HG03095 (cell line): ENCODE measurements at regions not wholly inside any gene's neighbourhood (a gene's known extent, or its start where the extent isn't known, plus 50 kb on each side); places are given as distances from the start of the nearest gene placed in this dataset.
"Not testable (repeated sequence)": the region's sequence is repeated elsewhere in the genome, so short reads cannot be mapped to it uniquely, and the experiment has no call there.

ENCODE experiments used
- ATAC-seq: cut with Tn5 transposase; IDR thresholded peaks from one replicate; pipeline ENCODE4 v1.9.1; 2021; ENCODE audit warnings: moderate library complexity; ENCODE audit not compliant: unreplicated experiment

DNA sequence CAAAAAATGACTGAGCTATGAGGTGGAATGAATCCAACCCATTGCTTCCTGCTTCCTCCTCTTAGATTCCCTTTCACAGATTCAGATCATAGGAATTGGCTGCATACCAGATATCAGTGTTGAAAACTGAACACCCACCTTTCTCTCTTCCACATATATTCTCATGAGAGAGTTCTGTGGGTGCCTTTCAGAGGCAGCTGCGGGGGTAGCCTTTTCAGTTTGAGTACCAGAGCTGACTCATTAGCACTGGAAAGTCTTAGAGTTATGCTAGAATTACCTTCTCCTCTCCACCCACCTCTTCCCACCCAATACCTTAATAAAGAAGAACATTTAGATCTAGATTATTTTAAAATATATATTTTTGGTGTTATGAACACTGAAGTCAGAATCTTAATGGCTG, 495.4 kb upstream of the SEL1L start:
- no peak for ATAC-seq

DNA sequence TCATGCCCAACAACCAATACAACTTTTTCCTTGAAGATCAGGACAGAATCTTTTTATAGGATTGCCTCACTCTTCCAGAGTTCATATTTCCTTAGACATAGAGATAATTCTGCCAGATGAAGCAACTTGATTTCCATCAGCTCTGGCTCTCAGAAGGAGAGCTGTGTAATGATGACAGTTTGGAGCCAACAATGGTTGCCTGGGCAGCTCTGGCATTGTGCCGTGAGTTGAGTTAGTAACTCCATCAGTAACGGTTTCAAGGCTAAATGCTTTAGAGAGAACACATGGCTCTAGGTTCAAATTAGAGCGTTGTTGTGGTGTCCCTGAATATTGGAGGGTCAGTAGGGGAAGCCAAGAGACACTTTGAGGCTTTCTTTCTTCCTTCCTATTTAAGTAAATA, 501.7 kb upstream of the SEL1L start:
- no peak for ATAC-seq

DNA sequence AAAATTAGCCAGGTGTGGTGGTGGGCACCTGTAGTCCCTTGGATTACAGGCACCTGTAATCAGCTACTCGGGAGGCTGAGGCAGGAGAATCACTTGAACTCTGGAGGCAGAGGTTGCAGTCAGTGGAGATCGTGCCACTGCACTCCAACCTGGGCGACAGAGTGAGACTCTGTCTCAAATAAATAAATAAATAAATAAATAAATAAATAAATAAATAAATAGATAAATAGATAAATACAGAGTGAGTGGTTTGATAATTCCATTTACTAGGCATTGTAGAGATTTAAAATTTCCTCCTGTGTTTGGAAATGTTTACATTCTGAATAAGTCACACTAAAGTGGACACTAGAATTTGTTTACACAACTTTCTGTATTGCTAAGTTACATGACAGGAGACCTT, 504.4 kb upstream of the SEL1L start:
- ATAC-seq, result not testable (repeated sequence)

DNA sequence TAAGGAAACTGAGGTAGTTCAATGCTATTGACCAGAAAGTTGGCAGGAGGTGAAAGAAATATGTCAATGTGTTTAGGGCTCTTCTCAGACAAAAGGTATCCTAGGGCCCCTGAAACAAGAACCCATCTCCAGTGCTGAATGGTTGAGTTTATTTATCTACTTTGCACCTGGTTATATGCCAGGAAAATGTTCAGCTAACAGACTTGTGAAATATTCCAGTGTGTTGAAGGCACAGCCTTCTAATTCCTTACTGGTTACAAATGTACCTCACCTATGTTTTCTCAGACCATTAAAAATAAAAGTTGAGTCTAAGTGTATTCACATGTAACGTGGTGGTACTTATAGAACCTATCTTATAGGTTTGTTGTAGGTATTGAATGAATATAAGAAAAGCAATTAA, 511.7 kb upstream of the SEL1L start:
- no peak for ATAC-seq

DNA sequence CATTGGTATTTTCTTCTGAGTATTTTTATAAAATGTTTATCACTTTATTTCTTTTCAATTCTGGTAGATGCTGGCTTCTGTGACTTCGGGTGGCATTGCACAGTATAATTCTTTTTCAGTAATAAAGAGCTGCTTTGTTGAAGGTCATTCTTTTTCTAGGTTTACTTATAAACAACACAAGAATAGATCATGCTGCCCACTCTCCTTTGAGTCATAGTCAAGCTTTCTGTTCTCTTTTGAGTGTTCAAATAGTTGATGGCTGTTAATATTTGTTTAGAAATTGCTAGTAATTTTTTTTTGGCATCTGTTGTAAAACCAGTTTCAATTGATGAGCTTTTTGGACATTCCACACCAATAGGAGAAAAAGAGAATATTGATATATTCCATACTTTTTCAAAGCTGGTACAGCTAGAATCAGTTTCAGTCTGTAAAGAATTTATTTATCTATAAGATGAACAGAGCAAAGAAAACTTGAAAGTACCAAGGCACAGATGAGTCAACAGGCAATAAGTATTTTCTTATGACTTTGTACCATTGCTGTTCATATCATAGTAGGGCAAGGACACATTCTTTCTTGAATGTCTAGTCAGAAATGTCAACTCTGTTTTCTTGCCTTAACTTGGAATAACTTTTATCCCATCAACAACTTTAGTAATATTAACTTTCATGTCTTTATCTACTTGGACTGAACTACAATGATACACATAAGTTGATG, 513.0 kb upstream of the SEL1L start:
- peak; percentile 49 for ATAC-seq

DNA sequence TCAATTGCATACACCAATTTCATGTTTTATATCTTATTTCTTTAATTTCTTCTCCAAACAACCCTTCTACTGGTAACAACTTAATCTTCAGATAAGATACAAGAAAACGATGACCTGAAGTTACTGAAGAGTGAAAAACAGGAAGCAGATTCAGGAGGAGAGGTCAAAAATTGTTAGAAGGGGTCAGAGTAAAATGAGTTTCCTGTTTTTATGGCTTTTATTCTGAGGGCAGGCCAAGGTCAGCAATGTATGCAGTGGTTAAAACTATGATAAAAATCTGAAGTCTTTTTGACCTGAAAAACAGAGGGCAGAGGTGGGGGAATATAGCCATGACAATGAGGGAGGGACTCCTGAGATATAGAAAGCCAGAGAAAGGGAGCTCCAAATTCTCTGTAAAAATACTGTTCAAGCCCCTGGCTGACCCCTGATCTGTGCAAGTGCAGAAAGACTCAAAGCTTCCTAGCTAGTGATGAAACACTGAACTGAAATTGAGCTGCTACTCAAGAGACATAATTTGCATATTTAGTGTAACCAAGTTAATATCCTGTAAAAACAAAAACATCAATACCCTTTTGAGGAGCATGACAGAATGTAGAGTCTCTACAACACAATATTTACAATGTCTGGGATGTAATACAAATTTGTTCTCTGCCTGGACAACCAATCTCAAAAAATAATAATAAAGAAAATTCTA, 514.3 kb upstream of the SEL1L start:
- ATAC-seq, result no peak

DNA sequence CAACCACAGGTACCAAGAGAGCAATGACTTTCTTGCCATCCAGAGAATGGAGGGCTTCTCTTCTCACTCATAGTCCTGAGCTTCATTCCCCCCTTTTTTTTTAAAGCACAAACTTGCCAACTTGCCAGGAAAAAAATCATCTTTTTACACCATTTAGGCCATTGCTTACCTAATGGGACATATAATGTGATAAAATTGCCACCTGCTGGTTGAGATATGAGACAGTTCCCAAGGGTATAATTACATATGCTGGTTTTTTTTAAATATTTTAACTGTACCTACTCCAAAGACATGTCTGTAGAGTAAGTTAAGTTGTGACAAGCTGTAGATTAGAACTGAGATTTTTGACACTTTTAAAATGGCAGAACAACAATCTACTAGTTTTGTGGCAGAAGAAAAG, 519.1 kb upstream of the SEL1L start:
- ATAC-seq, result no peak

DNA sequence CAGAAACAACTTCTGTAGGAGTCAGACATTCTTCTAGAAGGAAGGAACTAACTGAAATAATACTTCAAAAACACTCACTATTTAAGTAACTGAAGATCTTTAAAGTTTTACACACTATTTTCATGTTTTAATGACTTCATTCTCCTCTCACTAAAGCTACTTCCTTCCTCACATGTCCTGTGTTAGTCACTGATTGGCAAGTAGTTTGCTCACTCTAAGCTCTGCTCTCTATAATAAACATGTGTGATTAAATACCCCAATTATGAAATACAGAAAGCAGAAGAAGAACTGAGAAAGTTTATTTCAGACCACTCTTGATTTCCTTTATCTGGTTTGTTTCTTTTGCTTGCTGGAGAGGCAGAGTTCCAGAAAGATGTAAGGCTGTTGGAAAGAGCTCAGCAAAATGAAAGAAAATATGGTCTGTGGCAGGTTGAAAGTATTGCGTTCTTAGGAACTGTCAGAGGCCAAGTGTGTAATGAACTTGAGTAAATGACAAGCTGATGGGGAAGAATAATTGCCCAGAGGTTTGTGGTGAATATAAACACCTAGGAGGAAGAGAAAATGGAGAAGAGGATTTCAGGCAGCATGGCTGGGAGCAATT, 522.0 kb upstream of the SEL1L start:
- no peak for ATAC-seq

DNA sequence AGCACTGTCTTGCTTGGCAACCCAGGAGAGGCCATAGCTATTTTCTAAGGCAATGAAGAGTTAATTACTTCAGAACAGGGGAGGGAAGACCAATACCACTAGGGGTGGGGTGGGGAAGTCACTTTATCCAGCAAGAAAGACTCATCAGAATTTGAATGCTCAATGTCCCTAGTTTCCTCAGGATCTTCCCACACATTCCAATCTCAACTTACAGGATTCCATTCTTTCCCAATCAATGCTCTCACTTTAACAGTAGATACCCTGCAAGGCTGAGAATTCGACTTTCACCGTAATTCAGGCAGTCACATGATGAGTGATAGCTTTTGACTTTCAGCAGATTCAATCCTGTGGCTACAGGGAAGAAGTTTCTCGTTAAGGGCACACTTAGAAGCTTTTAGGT, 526.6 kb upstream of the SEL1L start:
- ATAC-seq, result no peak

DNA sequence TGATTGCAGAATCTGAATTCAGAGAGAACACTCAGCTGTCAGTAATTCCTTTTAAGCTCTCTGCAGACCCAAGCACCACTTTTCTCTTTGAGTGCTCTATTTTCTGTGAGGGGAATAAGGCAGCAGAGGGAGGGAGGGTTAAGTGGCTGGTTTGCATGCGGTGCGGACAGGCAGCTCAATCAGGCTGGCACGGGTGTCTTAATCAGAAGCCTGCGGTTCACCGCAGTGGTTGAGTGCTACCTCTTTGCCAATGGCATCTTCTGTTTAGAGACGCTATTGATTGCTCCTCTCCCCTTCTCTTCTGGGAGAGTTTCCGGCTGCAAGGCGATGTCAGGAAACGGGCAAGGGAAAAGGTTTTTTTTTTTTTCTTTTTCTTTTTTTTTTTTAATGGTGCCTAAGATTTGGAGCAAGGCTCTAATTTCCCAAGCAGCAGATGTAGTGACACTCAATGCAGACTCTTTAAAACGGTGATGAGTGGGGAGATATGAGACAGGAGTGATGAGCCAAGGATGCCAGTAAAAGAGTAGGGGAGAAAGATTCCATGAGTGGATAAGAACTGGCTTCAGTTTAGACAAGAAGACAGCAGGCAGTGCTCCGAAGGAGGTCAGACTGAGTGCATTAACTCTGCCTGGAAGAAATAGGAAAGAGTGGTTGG, 533.7 kb upstream of the SEL1L start:
- ATAC-seq, result no peak

DNA sequence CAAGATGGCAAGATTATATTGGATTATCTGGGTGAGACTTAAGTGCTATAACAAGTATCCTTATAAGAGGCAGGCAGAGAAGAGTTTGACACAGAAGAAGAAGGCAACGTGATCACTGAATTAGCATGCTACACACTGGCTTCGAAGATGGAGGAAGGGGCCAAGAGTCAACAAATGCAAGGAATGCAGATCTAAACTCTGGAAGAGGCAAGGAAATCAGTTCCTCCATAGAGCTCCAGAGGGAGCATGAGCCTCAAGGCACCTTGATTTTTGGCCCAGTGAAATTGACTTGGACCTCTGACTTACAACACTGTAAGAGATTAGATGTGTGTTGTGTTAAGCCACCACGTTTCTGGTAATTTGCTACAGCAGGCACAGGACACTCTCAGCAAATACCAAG, 536.4 kb upstream of the SEL1L start:
- no peak for ATAC-seq

DNA sequence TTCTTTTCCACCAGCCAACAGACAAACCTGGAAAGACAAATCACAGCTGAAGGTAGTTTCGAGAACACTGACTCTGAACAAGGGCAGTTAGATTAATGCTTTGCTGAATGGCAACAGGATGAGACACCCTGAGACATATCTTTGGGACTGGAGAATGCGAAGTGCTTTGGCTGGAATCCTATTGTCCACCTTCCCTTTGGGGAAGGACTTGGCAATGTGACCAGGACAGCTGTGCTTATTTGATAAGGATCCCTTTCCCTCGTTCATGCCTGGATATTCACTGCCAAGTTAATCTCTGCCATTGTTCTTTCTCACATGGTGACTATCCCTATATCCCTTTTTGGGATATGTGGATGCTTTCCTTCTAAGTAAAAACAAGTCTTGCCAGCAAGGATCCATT, 537.1 kb upstream of the SEL1L start:
- no peak for ATAC-seq

DNA sequence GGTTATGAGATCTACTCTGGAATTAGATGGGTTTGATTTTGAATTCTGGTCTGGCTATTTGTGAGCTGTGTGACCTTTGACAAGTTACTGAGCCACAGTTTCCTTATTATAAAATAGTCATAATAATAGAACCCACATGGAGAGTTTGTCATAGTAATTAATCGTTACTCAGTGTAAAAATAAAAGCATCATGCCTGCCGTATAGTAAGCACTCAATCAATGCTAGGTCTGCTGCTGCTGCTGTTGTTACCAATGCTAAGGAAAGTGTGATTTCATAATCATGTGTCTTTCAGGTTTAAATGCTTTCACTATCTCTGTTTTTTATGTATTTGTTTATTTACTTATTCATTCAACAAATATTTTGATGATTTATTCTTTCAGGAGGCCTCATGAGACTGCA, 539.9 kb upstream of the SEL1L start:
- no peak for ATAC-seq

DNA sequence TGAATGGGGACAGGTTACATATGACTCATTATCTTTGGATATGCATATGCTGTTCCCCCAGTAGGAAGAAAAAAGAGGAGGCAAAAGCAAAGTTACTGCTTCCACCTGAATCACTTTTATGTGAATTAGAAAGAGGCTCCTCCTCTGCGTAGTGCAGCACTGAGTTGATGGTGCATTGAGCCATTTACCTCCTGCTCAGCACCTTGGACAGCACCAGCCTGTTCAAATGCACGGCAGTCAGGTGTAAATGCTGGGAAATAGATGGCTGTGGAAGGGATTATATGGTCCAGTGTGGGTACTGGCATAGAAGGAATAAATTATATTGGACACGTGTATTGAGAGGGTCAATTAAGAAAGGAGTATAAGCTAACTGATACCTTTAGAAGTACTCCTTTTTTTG, 541.9 kb upstream of the SEL1L start:
- ATAC-seq, result no peak

DNA sequence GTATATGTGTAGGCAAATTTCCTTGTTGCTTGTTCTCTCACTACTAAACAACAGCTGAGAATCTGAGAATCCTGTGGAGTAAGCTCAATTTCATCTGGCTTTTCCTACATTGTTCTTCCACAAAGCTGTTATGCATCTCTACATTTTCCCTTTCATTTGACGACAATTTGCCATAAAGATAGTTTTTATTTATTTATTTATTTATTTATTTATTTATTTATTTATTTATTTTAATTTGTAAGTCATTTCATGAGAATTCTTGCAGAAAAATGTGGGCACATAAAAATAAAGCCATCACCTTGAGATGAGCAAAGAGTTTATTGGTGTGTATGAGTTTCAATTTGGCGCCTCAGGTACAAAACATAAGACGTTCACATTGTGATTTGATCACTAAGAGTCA, 545.9 kb upstream of the SEL1L start:
- no peak for ATAC-seq

DNA sequence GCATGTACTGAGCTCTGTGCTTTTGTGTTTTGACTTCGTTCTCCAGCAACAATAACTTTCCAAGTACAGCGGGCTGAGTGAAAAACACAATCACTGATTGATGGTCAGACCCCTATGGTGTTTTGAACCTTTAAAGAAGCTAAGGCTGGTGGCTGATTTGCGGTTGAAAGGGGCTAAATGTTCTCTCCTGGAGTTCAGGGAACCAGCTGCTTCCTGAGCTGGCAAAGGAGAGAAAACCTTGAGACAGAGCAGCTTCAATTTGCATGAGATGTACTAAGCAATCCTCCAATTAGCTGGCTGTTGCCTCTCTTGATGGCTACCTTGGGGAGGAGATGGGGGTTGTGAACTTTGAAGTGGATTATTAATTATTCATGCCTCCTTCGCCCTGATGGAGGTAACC, 546.7 kb upstream of the SEL1L start:
- ATAC-seq, result no peak

DNA sequence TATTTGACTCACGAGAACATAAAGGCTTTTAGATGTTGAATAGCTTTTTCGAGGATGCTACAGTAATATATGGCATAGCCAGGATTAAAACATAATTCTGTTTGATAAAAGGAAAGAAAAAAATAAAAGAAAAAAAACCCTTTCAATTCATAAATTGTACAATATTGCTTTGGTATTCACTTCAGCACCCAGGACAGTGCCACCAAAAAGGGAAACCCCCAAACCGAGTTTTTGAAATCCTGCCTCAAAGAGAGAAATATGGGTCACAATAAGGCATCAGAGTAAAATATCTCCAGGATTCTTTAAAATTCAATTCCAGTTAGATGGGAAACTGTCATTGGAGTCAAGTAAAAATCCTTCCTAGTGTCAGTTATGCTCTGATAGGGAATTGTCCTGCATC, 551.2 kb upstream of the SEL1L start:
- no peak for ATAC-seq

DNA sequence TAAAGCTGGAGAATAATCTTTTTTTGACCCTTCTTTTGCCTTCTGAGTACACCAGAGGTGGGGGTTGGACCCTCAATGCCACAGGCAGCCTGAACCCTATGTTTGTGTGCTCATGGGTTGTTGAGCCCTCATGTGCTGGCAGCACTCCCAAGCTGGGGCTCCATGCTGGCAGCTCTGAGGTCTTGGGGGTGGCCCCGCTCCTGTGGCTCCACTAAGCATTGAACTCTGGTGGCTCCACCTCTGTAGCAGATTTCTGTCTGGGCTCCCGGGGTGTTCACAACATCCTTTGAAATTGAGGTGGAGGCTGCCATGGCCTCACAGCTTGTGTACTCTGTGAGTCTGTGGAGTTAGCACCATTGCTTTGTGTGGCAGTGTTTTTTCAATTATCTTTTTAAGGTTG, 557.4 kb upstream of the SEL1L start:
- no peak for ATAC-seq

DNA sequence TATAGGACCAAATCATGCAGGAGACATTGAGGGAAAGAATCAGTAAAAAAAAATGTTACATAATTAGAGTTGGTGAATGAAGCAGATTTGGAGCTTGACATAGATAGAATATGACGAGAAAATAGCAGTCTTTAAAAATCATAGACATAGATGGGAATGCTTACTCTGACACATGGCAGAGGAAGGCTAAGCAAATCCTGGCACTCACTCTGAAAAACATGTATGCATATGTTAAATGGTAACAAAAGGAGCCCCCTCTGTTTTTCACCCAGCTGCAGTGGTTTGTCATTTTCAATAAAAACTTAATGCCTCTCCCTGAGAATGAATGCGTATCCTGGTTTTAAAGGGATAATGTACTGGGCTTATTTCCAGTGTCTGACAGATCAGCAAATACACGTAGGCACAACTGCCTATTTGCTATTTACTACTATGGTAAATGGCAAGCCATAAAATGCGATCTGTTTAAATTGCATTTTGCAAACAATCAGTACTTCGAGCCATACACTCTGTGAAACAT, 561.2 kb upstream of the SEL1L start:
- no peak for ATAC-seq

DNA sequence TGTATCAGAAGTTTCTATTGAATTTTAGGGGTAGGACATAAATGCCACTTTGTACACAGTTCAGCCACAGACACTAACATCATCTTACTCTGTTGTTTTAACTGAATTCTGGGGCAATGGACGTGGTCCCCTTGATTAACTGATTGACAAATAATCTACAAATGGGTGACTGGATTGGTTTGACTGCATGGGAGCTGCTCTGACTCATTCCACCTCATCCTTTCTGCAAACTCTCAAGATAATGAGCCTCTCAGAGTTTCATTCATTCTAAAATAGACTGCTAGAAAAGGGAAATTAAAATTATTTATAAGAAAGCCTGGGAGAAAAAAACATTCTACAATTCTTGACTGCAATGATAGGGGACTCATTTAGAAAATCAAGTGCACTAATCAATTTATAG, 570.4 kb upstream of the SEL1L start:
- ATAC-seq, result no peak

DNA sequence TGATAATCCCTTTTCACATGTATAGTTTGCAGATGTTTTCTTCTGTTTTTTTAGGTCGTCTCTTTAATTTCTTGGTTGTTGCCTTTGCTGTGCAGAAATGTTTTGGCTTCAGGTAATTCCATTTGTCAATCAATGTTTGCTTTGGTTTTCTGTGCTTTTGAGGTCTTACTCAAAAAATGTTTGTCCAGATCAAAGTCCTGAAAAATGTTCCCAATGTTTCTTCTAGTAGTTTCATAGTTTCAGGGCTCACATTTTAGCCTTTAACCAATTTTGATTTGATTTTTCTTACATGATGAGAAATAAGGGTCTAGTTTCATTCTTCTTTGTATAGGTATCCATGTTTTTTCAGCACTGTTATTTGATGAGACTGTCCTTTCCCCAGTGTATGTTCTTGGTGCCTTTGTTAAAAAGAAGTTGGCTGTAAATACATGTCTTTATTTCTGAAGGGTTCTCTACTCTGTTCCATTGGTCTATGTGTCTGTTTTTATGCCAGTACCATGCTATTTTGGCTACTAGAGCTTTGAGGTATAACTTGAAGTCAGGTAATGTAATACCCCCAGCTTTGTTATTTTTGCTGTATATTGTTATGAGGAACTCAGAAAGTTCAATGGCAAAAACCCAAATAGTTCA, 578.7 kb upstream of the SEL1L start:
- no peak for ATAC-seq
